Sigmoid colon (tissue), 6 donors: ENCODE measurements at regions not wholly inside any gene's neighbourhood (a gene's known extent, or its start where the extent isn't known, plus 50 kb on each side); places are given as distances from the start of the nearest gene placed in this dataset.
A peak's percentile ranks its signal among the peaks of the same experiment; 100 is the strongest.

Experiments used
- DNase-seq: peaks from one replicate; pipeline ENCODE4 v3.0.0-alpha.2; 2019
- H3K27ac ChIP-seq, 4 donors: fragments of 200-600 bp; sonication (generic); one replicate each; pipeline ENCODE4 v1.5.1; 2016 to 2019; ENCODE audit warnings: mild to moderate bottlenecking in 1 of 4
- H3K27me3 ChIP-seq, 3 donors: fragments of 200-600 bp; sonication (generic); one replicate each; pipeline ENCODE4 v1.5.1; 2019; ENCODE audit warnings: mild to moderate bottlenecking in 1 of 3
- H3K36me3 ChIP-seq, 4 donors: fragments of 200-600 bp; sonication (generic); one replicate each; pipeline ENCODE4 v1.5.1; 2016 to 2019
- H3K4me1 ChIP-seq, 4 donors: fragments of 200-600 bp; sonication (generic); one replicate each; pipeline ENCODE4 v1.5.1; 2017 to 2019
- H3K4me3 ChIP-seq, 4 donors: fragments of 200-600 bp; sonication (generic); one replicate each; pipeline ENCODE4 v1.5.1; 2017 to 2019; ENCODE audit warnings: mild to moderate bottlenecking in 2 of 4, moderate library complexity in 1 of 4
- H3K9me3 ChIP-seq, 4 donors: fragments of 200-600 bp in 3 of 4; sonication (generic) in 3 of 4; one replicate each; pipeline versions ENCODE4 v1.5.1 to v1.6.1; 2013 to 2019
- EP300 ChIP-seq, 4 donors: sonication (generic); formaldehyde crosslinking; IDR thresholded peaks; one replicate each; pipeline ENCODE4 v1.6.1; 2017; ENCODE audit warnings: antibody characterized with exemption in 4 of 4
- POLR2A ChIP-seq, 2 donors: fragments of 450-650 bp; IDR thresholded peaks; one replicate each; pipeline ENCODE4 v1.6.1; 2016; ENCODE audit warnings: antibody characterized with exemption in 2 of 2, mild to moderate bottlenecking in 2 of 2, moderate library complexity in 2 of 2
- POLR2AphosphoS5 ChIP-seq, 4 donors: sonication (generic); formaldehyde crosslinking; IDR thresholded peaks; one replicate each; pipeline ENCODE4 v1.6.1; 2017; ENCODE audit warnings: antibody characterized with exemption in 4 of 4
- WGBS, 2 donors: extraction: QIAGEN DNeasy Blood & Tissue Kit; methylation state at CpG; one replicate each; pipeline ENCODE4 v1.1.7; 2013; 5-methylcytosine and 5-hydroxymethylcytosine counted together
- intact Hi-C: fragments of 100-400 bp; cut with DNase I; formaldehyde crosslinking; loops from one replicate; pipeline ENCODE4 v1.15.1; 2023
- TF ChIP-seq, protein P1 (sequence below), 4 experiments: fragments of 450-650 bp in 3 of 4; fragments of 200-600 bp in 1 of 4; IDR thresholded peaks; one replicate each; pipeline ENCODE4 v1.5.1; 2016 to 2019; ENCODE audit warnings: antibody characterized with exemption in 4 of 4, mild to moderate bottlenecking in 3 of 4, moderate library complexity in 2 of 4
- donor health status: healthy with polysubstance abuse.
- donor health status: healthy.

DNA sequence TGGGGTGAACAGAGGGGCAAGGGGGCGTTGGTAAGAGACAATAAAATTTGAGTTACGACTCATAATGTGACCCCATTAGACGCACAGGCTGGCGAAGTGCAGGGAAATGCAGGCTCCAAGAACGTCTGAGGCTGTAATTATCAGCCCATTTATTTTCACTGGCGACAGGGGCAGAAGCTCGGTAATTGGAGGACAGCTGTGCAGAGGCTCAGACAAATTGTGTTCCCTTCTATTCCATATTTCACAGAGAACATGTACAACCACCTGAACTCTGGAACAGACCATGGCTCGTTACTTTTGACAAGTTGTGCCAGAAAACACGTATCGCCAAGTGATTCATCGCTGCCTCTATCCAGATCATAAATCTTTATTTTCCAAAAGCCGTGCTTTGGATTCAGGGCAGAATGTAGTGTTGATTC is 137.3 kb upstream of the FRMD4A start:
- Histone ChIP-seq H3K4me3 (no peak overlapping the region), H3K27me3 (no peaks in the 10 kb centered on the region), H3K9me3 (no peaks in the 10 kb centered on the region), H3K36me3 (no peaks in the 10 kb centered on the region), H3K27ac (peak overlapping the region in 1 of 4 donors; percentile 44), H3K4me1 (peaks cover 0 to 8% (median 0%) of the 10 kb centered on the region in 4 donors)
- intact Hi-C loops: no loop called here
- DNase-seq: no peak
- 52 to 57% methylated on average over 12 of the region's 12 CpGs for WGBS, 2 donors
- TF ChIP-seq POLR2AphosphoS5 (IDR thresholded peaks at IDR 0.05) (peak in 1 of 4 donors; percentile 39), EP300 (IDR thresholded peaks at IDR 0.05) (no peak)
- TF ChIP-seq, protein P1, sequence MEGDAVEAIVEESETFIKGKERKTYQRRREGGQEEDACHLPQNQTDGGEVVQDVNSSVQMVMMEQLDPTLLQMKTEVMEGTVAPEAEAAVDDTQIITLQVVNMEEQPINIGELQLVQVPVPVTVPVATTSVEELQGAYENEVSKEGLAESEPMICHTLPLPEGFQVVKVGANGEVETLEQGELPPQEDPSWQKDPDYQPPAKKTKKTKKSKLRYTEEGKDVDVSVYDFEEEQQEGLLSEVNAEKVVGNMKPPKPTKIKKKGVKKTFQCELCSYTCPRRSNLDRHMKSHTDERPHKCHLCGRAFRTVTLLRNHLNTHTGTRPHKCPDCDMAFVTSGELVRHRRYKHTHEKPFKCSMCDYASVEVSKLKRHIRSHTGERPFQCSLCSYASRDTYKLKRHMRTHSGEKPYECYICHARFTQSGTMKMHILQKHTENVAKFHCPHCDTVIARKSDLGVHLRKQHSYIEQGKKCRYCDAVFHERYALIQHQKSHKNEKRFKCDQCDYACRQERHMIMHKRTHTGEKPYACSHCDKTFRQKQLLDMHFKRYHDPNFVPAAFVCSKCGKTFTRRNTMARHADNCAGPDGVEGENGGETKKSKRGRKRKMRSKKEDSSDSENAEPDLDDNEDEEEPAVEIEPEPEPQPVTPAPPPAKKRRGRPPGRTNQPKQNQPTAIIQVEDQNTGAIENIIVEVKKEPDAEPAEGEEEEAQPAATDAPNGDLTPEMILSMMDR (IDR thresholded peaks at IDR 0.05): no peak

DNA sequence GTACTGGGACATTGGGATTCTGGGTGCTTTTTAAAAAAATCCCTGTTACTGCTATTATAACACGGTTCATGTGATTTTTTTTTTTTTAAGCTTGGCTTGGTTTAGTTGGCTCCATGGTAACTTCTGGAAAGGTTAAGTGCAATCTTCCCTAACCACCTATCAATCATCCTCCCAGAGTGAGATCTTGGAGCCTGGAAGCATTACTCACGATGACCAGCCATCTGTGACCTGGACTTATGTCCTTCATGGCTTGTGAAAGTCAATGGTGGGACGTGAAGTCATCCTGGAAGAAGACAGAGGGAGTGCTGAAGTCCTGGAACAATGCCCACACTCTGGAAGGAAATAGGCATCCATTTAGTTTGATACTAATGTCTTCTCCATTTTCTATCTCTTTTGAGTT is 135.5 kb upstream of the FRMD4A start:
- Histone ChIP-seq H3K4me3 (no peak overlapping the region), H3K36me3 (no peaks in the 10 kb centered on the region), H3K9me3 (no peaks in the 10 kb centered on the region), H3K27me3 (no peaks in the 10 kb centered on the region), H3K27ac (no peak overlapping the region), H3K4me1 (peaks cover 0 to 8% (median 0%) of the 10 kb centered on the region in 4 donors)
- TF ChIP-seq, protein P1 (IDR thresholded peaks at IDR 0.05): no peak
- TF ChIP-seq POLR2A (IDR thresholded peaks at IDR 0.05) (no peak), POLR2AphosphoS5 (IDR thresholded peaks at IDR 0.05) (no peak), EP300 (IDR thresholded peaks at IDR 0.05) (no peak)
- DNase-seq: no peak
- 49 to 58% methylated on average over 3 of the region's 3 CpGs for WGBS, 2 donors
- intact Hi-C loops: no loop called here

DNA sequence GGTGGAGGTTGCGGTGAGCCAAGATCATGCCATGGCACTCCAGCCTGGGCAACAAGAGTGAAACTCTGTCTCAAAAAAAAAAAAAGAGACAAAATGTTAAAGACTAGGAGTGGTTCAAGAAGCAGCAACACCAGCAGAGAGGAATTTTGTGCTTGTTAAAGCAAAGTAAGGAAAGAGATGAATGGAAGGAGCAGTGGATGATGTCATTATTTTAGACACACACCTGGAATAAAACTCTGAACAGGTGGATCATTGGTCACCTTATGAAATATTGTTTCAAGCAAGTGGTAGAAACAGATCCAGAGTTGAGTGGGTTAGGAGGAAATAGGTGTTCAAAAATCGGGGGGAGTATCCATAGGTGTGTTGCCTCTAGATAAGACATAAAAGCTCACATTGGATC is 129.7 kb upstream of the FRMD4A start:
- Histone ChIP-seq H3K4me1 (no peaks in the 10 kb centered on the region), H3K4me3 (no peak overlapping the region), H3K27ac (no peak overlapping the region), H3K36me3 (no peaks in the 10 kb centered on the region), H3K27me3 (no peaks in the 10 kb centered on the region), H3K9me3 (no peaks in the 10 kb centered on the region)
- 82 to 90% methylated on average over 2 of the region's 2 CpGs for WGBS, 2 donors
- intact Hi-C loops: no loop called here
- no peak for DNase-seq
- TF ChIP-seq POLR2AphosphoS5 (IDR thresholded peaks at IDR 0.05) (no peak), POLR2A (IDR thresholded peaks at IDR 0.05) (no peak), EP300 (IDR thresholded peaks at IDR 0.05) (no peak)
- TF ChIP-seq, protein P1 (IDR thresholded peaks at IDR 0.05): no peak

DNA sequence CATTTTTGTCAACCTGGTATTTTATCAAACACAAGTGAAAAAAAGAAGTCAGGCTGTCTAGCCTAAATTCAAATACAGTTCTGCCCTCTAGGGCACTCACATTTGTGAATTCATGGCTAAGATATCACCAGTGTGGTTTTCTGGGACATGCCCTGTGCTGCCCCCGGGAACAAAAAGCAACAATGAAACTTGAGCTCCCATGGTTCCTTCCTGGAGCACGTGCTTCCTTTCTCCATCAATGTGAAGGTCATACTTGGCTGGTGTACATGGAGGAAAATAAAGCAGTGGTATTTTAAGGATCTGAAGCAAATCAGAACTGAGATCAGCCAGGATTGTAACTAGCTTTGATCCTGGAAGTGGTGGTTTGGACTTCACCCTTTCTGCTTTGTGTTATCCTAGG is 128.9 kb upstream of the FRMD4A start:
- no peak for TF ChIP-seq POLR2A (IDR thresholded peaks at IDR 0.05)

DNA sequence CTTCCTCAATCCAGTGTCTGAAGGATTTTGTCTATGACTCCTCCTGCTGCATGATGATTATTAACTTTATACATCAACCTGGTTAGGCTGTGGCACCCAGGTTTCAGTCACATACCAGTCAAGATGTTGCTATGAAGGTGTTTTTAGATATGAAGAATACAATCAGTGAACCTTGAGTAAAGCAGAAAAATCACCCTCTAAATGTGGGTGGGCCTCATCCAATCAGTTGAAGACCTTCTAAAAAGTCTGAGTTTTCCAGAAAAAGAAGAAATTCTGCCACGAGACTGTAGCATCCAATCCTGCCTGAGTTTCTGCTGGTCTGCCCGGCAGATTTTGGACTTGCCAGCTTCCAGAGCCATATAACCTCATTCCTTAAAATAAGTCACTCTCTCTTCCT is 126.1 kb upstream of the FRMD4A start:
- intact Hi-C loops: no loop called here
- no peaks in the 10 kb centered on the region for H3K4me1 ChIP-seq
- H3K27me3 ChIP-seq: no peaks in the 10 kb centered on the region
- H3K27ac ChIP-seq: no peak overlapping the region
- TF ChIP-seq POLR2AphosphoS5 (IDR thresholded peaks at IDR 0.05): no peak
- no peak for TF ChIP-seq EP300 (IDR thresholded peaks at IDR 0.05)
- TF ChIP-seq, protein P1 (IDR thresholded peaks at IDR 0.05): no peak
- TF ChIP-seq POLR2A (IDR thresholded peaks at IDR 0.05): no peak
- no peak overlapping the region for H3K4me3 ChIP-seq
- H3K9me3 ChIP-seq: no peaks in the 10 kb centered on the region
- no peak for DNase-seq
- no peaks in the 10 kb centered on the region for H3K36me3 ChIP-seq
- WGBS, 2 donors: 84 to 87% methylated on average over 2 of the region's 2 CpGs

More for the DNA sequence above, 128.9 kb upstream of the FRMD4A start:
- DNase-seq: no peak
- H3K4me1 ChIP-seq: no peaks in the 10 kb centered on the region
- H3K9me3 ChIP-seq: no peaks in the 10 kb centered on the region
- WGBS, 2 donors: 32 to 40% methylated on average over 2 of the region's 2 CpGs
- no peak overlapping the region for H3K27ac ChIP-seq
- H3K36me3 ChIP-seq: no peaks in the 10 kb centered on the region
- no peaks in the 10 kb centered on the region for H3K27me3 ChIP-seq
- H3K4me3 ChIP-seq: no peak overlapping the region
- intact Hi-C loops: no loop called here
